ENCODE measurements at regions not wholly inside any gene's neighbourhood (a gene's known extent, or its start where the extent isn't known, plus 50 kb on each side); places are given as distances from the start of the nearest gene placed in this dataset.
"Not testable (repeated sequence)": the region's sequence is repeated elsewhere in the genome, so short reads cannot be mapped to it uniquely, and the experiment has no call there.

DNA sequence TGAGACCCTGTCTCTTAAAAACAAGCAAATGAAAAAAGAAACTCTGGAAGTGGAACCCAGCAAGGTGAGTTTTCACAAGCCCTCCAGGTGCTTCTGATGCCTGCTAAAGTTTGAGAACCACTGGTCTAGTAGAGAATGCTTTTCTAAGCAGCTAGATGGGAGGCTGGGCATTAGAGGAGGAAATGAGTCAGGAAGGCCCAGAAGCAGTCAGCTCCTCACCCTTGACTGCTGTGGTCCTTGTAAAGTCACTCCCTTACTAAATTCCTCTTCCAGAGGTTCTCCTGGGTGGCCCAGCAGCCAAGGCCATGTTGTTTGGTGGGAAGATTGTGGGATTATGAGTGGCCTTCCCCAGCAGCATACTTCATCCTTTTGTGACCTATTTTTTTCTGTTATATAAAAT is 52.0 kb upstream of the FYN start:
- peak; percentile 84 for DNase-seq

DNA sequence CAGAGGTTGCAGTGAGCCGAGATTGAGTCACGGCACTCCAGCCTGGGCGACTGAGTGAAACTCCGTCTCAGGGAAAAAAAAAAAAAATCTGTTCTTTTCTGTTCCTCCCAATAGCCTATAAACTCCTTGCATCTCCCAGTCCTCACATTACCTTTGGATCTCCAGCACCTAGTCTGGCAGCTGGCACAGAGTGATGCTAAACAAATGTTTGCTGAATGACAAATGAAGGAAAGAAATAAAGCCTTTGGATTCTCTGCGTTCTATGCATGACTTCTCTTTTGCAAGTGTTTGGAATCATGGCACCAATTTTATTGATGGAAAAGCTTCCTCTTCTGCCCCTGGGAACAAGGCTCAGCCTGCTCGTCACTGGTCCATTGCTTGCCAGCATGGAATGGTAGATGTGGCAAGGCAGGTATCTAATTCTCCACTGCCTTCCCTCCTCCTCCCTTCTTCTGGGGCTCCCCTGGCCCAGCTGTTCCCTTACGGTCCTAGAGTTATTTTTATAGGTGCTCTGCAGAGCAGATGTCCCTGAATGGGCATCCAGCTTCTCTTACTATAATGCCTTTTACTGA is 53.6 kb upstream of the FYN start:
- no peak for DNase-seq

DNA sequence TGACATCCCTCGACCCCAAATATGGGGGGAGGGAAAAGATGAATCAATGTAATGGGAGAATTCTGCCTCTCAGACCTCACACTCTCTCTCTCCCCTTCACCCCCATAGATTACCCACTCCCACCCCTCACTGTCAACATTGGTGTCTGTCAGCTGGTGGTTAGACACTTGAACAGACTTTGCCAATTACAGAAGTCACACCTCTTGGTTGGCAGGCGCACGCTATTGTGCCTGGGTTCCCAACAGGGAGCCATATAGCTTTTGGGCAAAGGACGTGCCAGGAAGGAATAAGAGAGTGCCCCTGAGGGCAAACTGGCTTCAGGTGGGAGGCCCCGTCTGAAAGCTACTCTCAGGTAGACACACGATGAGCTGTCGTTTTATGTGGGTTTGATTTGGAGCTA is 54.1 kb upstream of the FYN start:
- no peak for DNase-seq

DNA sequence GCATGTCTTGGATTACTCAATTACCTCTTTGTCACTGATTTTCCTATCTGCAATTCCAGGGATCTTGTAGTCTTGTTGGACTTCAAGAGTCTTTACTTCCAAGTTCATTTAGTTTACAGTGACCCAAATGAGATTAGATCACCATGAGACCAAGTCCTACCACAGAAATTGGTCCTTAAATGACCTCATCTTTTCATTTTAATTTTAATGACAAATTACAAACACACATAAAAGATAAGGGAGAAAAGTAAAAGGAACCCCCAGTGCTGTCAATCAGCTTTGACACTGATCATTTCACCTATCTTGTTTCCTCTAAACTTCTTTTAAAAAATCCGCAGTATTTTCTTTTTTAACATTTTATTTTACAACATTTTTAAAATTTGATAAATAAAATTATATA is 54.9 kb upstream of the FYN start:
- no peak for DNase-seq

DNA sequence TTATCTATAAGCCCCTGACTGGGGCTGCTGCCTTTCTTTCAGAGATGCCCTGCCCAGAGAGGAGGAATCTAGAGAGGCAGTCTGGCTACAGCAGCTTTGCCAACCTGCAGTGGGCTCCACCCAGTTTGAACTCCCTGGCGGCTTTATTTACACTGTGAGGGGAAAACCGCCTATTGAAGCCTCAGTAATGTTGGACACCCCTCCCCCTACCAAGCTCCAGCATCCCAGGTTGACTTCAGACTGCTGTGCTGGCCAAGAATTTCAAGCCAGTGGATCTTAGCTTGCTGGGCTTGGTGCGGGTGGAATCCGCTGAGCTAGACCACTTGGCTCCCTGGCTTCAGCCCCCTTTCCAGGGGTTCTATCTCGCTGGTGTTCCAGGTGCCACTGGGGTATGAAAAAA is 61.4 kb upstream of the FYN start:
- DNase-seq: not testable (repeated sequence)

DNA sequence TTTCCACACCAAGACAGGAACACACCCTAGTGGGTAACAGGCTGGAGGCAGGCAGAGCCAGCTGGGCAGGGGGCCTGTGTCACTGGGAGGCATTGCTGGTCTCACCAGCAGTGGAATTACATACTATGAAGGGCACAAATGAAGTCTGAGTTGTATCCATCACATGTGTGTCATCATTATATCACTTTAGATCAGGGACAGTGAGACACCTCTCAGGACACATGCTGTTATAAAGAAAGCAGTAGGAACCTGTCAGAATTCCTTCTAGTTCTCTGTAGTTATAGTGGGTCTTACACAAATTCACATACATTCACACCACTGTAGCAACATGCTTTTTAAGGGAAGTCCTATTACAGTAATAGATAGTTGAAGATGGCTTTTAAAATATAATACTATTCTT is 63.5 kb upstream of the FYN start:
- no peak for DNase-seq

DNA sequence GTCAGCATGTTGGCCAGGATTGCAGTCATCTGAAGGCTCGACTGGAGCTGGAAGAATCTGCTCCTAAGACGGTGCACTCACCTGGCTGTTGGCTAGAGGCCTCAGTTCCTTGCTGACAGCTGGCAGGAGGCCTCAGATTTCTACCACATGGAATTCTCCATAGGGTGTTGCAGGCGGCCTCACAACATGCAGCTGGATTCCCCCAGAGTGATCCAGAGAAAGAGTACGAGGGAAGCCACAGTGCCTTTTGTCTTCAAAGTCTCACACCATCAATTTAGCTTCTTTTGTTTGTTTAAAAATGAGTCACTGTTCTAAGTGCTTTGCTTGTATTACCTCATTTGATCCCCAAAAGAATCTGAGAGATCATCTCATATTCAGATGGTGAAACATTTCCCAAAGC is 65.5 kb upstream of the FYN start:
- DNase-seq: peak; percentile 74

DNA sequence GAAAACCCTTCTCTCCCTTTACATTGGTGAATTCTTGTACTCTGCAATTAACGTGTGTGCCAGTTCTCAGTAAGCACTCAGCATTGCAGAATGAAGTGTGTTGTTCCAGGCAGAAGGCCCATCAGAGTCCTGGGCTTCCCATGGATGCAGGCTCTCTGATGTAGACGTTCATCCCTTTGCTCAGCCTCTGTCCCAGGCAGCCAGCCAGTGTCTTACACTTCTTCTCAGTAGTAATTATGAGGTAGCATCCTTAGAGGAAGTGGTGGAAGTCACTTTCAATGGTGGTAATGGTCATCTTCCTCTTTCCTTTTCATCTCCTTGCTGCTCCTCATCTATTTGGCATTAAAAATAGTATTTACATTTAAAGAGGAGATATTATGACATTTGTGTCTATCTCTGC is 66.7 kb upstream of the FYN start:
- no peak for DNase-seq

DNA sequence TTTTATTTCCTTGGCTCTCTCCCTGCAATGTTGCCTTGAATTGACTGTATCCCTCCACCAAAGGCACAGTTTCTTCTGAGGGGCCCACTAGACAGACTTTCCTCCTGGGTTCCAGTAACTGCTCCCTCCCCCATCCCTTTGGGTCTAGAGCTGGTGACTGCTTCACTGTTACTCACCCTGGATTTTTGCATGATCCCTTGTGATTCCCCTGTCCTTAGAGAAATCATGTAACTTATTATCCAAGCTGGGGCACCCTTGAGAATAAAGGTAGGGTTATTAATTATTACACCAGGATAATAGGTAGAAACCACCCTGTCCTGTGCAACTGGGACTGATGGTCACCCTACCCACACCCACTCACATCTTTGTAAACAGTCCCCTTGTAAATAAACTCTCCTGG is 67.5 kb upstream of the FYN start:
- DNase-seq: no peak

DNA sequence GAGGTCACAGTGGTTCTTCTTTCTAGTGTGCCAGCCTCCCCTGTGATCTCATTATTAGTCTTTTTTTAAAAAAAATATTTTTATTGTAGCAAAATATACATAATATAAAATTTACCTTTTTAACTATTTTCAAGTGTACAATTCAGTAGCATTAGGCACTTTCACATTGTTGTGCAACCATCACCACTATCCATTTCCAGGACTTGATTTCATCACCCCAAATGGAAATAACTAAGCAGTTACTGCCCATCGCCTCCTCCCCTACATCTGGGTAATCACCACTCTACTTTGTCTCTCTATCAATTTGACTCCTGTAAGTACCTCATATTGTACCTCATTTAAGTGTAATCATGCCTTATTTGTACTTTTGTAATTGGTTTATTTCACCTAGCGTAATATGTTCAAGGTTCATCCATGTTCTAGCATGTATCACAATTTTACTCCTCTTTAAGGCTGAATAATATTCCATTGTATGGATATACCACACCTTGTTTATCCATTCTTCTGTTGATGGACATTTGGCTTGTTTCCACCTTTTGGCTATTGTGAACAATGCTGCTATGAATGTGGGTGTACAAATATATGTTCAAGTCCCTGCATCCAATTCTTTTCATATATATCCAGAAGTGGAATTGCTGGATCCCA is 68.6 kb upstream of the FYN start:
- DNase-seq: no peak

DNA sequence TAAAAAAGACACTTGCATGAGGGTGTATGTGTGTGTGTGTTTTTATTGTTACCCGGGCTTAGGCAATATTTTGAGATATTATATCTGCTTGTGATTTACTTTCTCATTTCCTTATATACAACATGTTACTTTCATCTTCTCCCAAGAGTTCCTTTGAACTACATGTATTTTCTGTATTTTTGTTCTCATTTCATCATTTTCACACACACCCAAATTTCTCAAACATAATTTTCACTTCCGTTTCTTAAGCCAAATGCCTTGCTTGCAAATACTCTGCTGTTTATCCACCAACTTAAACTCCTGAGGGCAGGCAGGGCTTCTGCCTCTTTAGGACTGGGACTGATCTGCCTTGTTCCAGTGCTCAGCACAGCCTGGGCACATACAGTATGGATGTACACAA is 69.3 kb upstream of the FYN start:
- DNase-seq: no peak

DNA sequence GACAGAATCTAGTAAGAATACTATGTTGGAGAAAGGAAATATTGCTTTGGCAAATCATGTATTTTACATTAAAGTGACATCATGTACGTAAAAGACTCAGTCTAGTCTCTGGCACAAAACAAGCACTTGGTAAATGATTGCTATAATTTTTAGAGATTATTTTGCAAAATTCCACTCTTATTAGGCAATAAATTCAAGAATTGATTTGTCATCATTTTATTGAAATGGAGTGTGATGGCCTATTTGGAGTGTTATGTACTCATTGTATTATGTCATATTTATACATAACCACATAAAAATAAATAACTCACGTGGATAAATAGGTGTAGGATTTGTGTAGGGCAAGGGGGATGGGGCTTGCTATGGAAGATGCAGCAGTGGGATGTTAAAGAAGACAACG is 70.0 kb upstream of the FYN start:
- no peak for DNase-seq

DNA sequence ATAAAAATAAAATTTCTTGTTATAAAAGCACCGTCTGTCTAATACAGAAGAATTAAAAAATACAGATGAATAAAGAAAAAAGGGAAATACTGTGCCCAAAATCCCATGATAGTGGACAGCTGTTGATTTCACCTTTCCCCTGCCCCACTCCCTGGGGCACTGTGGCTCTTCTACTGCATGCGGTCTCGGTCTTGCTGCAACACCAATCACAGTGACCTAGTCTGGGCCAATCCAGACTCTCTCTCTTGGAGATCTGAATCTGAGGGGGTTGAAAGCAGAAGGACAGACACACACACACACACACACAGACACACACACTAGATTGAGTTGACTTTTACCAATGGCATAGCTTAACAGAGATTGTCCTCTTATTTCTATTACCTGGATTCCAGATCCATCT is 70.5 kb upstream of the FYN start:
- DNase-seq: no peak

DNA sequence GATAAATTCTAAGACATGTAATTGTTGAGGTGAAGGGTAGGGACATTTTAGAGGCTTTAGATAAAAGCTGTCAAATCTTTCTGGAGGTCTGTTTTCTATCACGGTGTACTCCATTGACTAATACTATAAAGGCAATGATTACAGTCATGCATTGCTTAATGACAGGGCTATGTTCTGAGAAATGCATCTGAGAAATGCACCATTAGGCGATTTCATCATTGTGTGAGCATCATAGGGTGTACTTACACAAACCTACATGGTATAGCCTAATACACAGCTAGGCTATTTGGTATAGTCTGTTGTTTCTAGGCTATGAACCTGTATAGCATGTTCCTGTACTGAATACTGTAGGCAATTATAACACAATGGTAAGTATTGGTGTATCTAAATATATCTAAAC is 71.3 kb upstream of the FYN start:
- DNase-seq: no peak

DNA sequence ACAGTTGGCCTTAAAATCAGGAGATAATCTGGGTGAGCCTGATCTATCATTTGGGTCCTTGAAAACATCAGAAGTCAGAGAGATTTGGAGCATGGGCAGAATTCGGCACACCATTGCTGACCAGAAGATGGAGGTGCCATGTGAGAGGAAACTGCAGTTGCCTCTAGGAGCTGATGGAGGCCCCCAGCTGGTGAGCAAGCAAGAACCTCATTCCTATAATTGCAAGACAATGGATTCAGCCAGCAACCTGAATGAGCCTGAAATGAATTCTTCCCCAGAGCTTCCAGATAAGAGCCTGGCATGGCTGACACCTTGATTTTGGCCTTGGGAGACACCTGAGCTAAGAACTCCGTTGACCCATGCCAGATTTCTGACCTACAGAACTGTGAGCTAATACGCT is 76.3 kb upstream of the FYN start:
- DNase-seq: no peak

DNA sequence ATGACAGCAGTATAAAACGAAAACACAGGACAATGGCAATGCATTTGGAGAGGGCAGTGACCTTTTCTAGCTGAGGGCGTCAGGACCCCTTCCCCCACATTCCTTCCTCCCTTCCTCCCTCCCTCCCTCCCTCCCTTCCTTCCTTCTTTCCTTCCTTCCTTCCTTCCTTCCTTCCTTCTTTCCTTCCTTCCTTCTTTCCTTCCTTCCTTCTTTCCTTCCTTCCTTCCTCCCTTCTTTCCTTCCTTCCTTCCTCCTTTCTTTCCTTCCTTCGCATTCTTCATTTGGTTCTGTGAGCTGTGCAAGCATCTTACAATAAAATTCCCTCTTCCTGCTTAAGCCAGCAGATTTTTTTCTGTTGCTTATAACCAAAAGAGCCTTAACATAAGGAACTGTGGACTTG is 76.7 kb upstream of the FYN start:
- DNase-seq: not testable (repeated sequence)

DNA sequence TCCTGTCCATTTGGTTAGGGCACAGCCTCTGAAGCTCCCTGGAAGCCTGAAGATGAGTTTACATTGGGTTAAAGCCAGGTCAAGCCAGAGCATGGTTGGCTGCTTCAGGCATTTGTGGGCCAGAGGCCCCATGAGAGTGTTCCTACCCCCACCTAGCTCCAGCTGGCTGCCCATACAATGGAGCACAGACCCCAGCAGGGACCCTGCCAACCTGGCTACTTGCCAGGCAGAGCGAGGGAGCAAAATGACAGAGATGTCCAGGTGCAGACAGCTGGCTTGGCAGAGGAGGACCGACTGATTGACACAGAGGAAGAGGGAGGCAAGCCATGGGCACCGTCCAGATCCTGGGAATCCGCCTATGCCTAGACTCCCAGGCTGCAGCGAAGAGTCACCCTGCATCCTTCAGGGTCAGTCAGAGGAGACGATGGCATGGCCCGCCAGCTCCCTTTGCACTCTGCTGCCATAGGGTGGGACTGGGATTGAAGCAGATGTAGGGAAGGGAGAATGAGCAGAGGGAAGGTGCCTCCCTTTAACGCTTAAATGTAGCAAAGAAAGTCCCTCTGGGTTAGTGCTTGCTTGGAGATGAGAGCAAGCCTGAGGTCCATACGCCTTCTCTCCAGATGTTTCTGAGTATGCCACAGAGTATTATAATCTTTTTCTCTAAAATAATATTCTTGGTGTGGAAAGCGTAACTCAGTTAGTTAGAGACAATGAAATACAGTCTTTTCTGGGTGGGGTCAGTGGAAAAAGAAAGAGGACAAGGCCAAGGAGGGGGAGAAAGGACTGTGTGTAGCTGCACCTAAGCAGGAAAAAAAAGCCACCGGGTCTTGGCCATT is 77.6 kb upstream of the FYN start:
- no peak for DNase-seq

DNA sequence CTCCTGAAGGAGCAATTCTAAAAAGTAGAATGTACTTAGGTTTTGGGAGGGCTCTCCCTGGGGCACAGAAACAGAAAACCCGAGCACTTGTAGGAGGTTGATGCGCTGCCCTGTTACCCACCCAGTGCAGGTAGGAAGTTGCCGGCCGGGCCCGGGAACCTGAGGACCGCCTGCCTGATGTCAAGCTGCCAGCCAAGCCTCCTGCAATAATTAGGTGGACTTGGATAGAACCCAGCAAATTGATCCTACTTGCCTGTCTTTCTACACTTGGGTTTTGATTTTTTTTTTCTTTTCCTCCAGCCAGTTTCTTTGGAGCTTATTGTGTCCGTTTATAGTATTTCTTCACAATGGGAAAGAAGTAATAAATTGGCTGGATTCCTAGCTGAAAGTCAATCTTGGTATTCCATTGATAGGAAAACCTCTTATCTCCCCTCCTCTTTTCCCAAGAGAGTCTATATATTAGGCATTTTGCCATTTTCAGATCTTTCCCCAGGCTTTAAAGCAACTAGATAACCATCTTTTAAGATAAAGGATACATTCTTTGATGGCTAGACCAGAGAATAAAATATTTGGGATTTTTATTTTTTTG is 78.3 kb upstream of the FYN start:
- no peak for DNase-seq

DNA sequence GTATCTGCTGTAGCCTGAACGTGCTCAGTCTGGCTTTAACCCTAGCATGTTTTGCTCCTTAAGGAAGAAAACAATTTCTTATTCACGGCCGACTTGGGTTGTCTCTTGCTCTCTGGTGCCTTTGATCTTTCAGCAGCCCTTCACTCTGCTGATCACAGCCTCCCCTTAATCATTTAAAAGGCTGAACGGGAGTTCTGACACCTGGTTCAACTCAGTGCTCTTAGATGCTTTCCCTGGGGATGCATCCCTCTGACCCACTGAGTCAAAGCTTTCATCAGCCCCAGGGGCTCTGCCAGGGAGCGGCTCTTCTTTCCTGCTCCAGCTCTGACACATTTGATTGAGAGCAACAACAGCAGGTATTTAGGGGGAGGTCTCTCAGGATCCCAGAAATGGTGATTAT is 79.0 kb upstream of the FYN start:
- peak; percentile 37 for DNase-seq

DNA sequence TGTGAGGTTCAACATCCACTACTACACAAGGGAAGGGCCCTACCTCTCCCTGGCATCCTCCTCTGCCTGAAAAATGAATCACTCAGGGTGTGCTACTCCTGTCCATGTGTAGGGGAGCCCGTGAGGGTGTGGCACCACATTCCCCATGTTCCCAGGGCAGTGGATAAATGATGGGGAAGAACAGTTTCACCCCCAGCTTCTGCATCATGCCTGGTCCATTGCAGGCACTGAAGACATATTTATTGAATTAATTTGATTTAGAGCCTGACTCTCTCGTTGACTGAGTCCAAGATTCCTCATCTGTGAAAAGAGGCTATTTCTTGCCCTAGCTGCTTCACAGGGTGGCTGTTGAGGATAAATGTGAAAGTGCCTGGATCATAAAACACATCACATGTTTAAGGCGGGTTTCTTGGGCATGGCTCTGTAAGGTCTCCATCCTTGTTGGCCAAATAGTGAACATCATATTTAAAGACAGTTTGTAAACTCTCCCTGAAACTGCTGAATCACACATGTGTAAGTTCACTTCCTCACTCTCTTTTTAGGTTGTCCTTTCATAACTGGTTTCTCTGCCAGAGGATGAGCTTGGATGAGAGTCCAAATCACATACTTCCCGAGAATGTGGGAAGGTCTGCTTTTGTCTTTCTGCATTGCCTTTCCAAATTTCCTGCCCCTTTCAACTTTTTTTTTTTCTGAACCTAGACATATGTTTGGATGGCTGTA is 79.7 kb upstream of the FYN start:
- DNase-seq: peak; percentile 77

DNA sequence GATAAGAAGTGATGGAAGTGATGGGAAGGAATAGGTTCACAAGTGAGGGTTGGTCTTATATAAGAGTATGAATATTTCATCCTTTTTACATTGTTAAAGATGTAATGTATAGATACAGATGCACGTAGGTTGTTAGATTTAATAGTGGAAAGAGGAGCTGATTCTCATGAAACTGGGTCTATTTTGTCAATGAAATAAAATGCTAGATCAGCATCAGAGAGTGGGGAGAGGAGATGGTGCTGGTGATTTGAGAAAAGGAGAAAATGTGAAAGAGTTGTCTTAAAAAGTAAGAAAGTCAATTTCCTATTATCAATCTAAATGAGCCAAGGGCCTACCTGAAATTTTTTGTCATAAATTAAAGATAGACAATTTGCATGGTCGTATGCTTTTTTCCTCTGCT is 82.8 kb upstream of the FYN start:
- DNase-seq: no peak

DNA sequence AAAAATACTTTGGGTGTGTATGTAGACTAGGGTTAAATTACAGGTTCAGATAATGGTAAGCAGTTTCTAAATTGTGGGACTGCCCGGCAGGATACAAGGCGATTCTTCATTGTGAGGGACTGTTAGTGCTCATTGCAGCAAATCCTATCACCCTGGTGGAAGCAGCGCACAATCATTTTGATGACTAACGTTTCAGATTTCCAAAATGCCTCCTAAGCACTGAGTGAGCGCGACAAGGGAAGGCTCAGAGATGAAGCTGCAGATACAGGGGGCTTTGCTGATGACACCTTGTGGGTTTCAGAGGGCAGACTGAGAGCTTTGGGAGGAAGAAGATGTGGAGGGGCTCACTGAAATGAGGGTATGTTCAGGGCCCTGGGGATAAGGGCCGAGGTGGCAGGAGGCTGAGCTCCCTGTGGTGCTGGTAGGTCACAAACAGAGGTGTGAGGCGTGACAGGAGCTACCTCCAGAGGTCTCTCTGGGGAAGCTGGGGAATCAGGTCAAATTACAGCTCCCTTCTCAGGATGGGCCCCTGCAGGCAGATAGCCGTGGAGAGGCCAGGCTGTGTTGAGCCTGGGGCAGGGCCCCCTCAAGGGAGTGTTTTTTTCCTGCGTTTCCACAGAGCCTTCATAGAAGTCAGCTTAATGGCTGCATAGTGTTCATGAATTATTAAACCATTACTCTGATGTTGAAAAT is 84.5 kb upstream of the FYN start:
- peak; percentile 42 for DNase-seq

DNA sequence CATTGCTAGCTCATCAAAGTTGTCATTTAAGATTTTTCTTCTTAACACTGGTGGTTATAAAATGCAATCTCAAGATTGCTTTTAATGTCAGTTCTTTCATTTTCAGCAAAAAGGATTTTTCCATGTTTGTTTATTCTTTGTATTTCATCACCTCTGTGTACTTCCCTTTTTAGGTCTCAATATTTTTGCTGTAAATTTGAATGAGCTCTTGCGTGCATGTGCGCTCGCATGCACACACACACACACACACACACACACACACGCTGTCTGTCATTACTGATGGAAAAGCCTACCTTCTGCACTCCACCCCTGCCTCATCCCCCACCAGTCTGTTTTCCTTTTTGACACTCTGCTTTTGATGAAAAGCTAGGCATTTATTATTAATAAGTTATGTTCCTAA is 85.3 kb upstream of the FYN start:
- DNase-seq: no peak

Data from fibroblast of skin of right quadriceps (primary cell).